OCI-LY7 (cell line): ENCODE measurements at regions not wholly inside any gene's neighbourhood (a gene's known extent, or its start where the extent isn't known, plus 50 kb on each side); places are given as distances from the start of the nearest gene placed in this dataset.

ENCODE experiments used
- BruUV-seq: library from RNA; stranded (reverse); fragments of 400-500 nt; replicated peaks from 2 replicates; lab custom pipeline; 2021; lab: Mats Ljungman, UMichigan
- CTCF ChIA-PET: fragments of 300-600 bp; sonication (Branson Sonifier 250); formaldehyde crosslinking; loops from one replicate; lab custom pipeline; 2022; ENCODE audit warnings: antibody characterized with exemption; ENCODE audit not compliant: unreplicated experiment; lab: Charles Lee
- POLR2A ChIA-PET: fragments of 300-600 bp; sonication (Branson Sonifier 250); formaldehyde crosslinking; loops from one replicate; lab custom pipeline; 2022; ENCODE audit warnings: antibody characterized with exemption; lab: Charles Lee
- DNase-seq: peaks from one replicate; pipeline ENCODE4 v3.0.0-alpha.2; 2015; ENCODE audit warnings: low spot score
- H2AFZ ChIP-seq: fragments of 200-600 bp; sonication (generic), shearing (Covaris generic); 2 replicates; pipeline ENCODE4 v1.6.1; 2014; ENCODE audit warnings: mild to moderate bottlenecking, antibody characterized with exemption, low read length, moderate library complexity
- H3K27ac ChIP-seq: fragments of 200-600 bp; sonication (generic); 2 replicates; pipeline ENCODE4 v1.5.1; 2014; ENCODE audit warnings: mixed run types, low read depth, mild to moderate bottlenecking, moderate library complexity, low read length, inconsistent platforms; ENCODE audit not compliant: poor library complexity, severe bottlenecking
- H3K36me3 ChIP-seq: fragments of 200-600 bp; sonication (generic); 2 replicates; pipeline ENCODE4 v1.6.1; 2014; ENCODE audit warnings: mild to moderate bottlenecking, antibody characterized with exemption, low read length, moderate library complexity, mixed read lengths; ENCODE audit not compliant: insufficient read depth
- H3K4me1 ChIP-seq: fragments of 200-600 bp; sonication (generic); 2 replicates; pipeline ENCODE4 v1.5.1; 2014; ENCODE audit warnings: mild to moderate bottlenecking, low read length; ENCODE audit not compliant: insufficient read depth, poor library complexity, severe bottlenecking
- H3K4me2 ChIP-seq: fragments of 200-600 bp; sonication (generic); 2 replicates; pipeline ENCODE4 v1.6.1; 2014; ENCODE audit warnings: mild to moderate bottlenecking, low read length
- H3K4me3 ChIP-seq: fragments of 200-600 bp; sonication (generic); 2 replicates; pipeline ENCODE4 v1.5.1; 2014; ENCODE audit warnings: mild to moderate bottlenecking, low read depth, low read length; ENCODE audit not compliant: poor library complexity, severe bottlenecking
- H3K79me2 ChIP-seq: fragments of 200-600 bp; sonication (generic); 2 replicates; pipeline ENCODE4 v1.6.1; 2016; ENCODE audit warnings: low read depth, mild to moderate bottlenecking, low read length, moderate library complexity, mixed read lengths; ENCODE audit not compliant: insufficient read depth
- H3K9me2 ChIP-seq: fragments of 200-600 bp; sonication (generic); 2 replicates; pipeline ENCODE4 v1.6.1; 2016; ENCODE audit warnings: mild to moderate bottlenecking, low read length, mixed read lengths; ENCODE audit not compliant: insufficient read depth
- H3K9me3 ChIP-seq: fragments of 200-600 bp; sonication (generic); 2 replicates; pipeline ENCODE4 v1.6.1; 2014; ENCODE audit warnings: mild to moderate bottlenecking, mixed run types, low read length, mixed read lengths
- H4K20me1 ChIP-seq: fragments of 200-600 bp; sonication (generic); 2 replicates; pipeline ENCODE4 v1.6.1; 2014; ENCODE audit warnings: mild to moderate bottlenecking, antibody characterized with exemption, low read length, moderate library complexity, mixed read lengths; ENCODE audit not compliant: insufficient read depth
- CTCF ChIP-seq: fragments of 200-600 bp; sonication (generic); conservative IDR thresholded peaks from 2 replicates; pipeline ENCODE4 v1.5.1; 2014; ENCODE audit warnings: mild to moderate bottlenecking, antibody characterized with exemption, low read length, moderate library complexity, mixed read lengths
- EZH2phosphoT487 ChIP-seq: fragments of 200-600 bp; sonication (generic); IDR thresholded peaks from 2 replicates; pipeline ENCODE4 v1.6.1; 2018; ENCODE audit warnings: low read depth, borderline replicate concordance, mild to moderate bottlenecking, mixed run types, antibody characterized with exemption, low read length, moderate library complexity, mixed read lengths
- intact Hi-C: fragments of 100-400 bp; cut with micrococcal nuclease; formaldehyde crosslinking; loops from one replicate; pipeline ENCODE4 v1.10.0; 2022; ENCODE audit not compliant: unreplicated experiment

GRCh38 chr2:138306626-138307025 is 194.9 kb upstream of the SPOPL start:
- CTCF ChIA-PET = no interaction called here
- no peaks in the 10 kb centered on the region for H3K4me1 ChIP-seq
- H3K27ac ChIP-seq = no peak overlapping the region
- H3K9me3 ChIP-seq = no peaks in the 10 kb centered on the region
- no peak overlapping the region for H2AFZ ChIP-seq
- no peaks in the 10 kb centered on the region for H3K79me2 ChIP-seq
- DNase-seq = no peak
- no TSS peak for BruUV-seq
- no peak overlapping the region for H3K4me3 ChIP-seq
- no peak for TF ChIP-seq EZH2phosphoT487
- TF ChIP-seq CTCF = no peak
- intact Hi-C loops = no loop called here
- H3K9me2 ChIP-seq = no peaks in the 10 kb centered on the region
- H4K20me1 ChIP-seq = no peaks in the 10 kb centered on the region
- no peak overlapping the region for H3K4me2 ChIP-seq
- no peaks in the 10 kb centered on the region for H3K36me3 ChIP-seq
- POLR2A ChIA-PET = no interaction called here

- no peaks in the 10 kb centered on the region for H3K9me3 ChIP-seq
- no peaks in the 10 kb centered on the region for H3K4me1 ChIP-seq
- intact Hi-C loops = no loop called here
- H3K9me2 ChIP-seq = no peaks in the 10 kb centered on the region
- H4K20me1 ChIP-seq = no peaks in the 10 kb centered on the region
- H3K36me3 ChIP-seq = no peaks in the 10 kb centered on the region
- H3K4me3 ChIP-seq = no peak overlapping the region
- DNase-seq = no peak
- TF ChIP-seq CTCF = no peak
- TF ChIP-seq EZH2phosphoT487 = no peak
- no peak overlapping the region for H3K4me2 ChIP-seq
- POLR2A ChIA-PET = interaction anchor here (0.6 to 1.1 kb wide), 2 partner anchors 11 to 110 kb away, joined by 3 to 6 read pairs; no protein-coding TSS in a partner anchor
- no peak overlapping the region for H3K27ac ChIP-seq
- H2AFZ ChIP-seq = no peak overlapping the region
- no peaks in the 10 kb centered on the region for H3K79me2 ChIP-seq
- CTCF ChIA-PET = no interaction called here
- BruUV-seq = no TSS peak
Measured at GRCh38 chr2:138307099-138307498, 194.5 kb upstream of the SPOPL start.

GRCh38 chr2:138309760-138310159 is 191.8 kb upstream of the SPOPL start:
- TF ChIP-seq EZH2phosphoT487 = no peak
- TF ChIP-seq CTCF = no peak
- BruUV-seq = no TSS peak
- H3K36me3 ChIP-seq = no peaks in the 10 kb centered on the region
- no peak for DNase-seq
- intact Hi-C loops = no loop called here
- H3K4me3 ChIP-seq = no peak overlapping the region
- no peaks in the 10 kb centered on the region for H3K79me2 ChIP-seq
- ChIA-PET CTCF (no interaction called here), POLR2A (interaction anchor here (1.0 kb wide), 1 partner anchor 15 kb away, joined by 3 read pairs; no protein-coding TSS in a partner anchor)
- no peak overlapping the region for H3K27ac ChIP-seq
- no peak overlapping the region for H2AFZ ChIP-seq
- no peak overlapping the region for H3K4me2 ChIP-seq
- no peaks in the 10 kb centered on the region for H4K20me1 ChIP-seq
- no peaks in the 10 kb centered on the region for H3K9me3 ChIP-seq
- no peaks in the 10 kb centered on the region for H3K4me1 ChIP-seq
- H3K9me2 ChIP-seq = no peaks in the 10 kb centered on the region
